HG02938 (cell line): ENCODE measurements at regions not wholly inside any gene's neighbourhood (a gene's known extent, or its start where the extent isn't known, plus 50 kb on each side); places are given as distances from the start of the nearest gene placed in this dataset.

Source experiments
- ATAC-seq: cut with Tn5 transposase; IDR thresholded peaks from one replicate; pipeline ENCODE4 v1.9.1; 2021; ENCODE audit warnings: mild to moderate bottlenecking, moderate library complexity; ENCODE audit not compliant: unreplicated experiment

- no peak for ATAC-seq
Observed at GRCh38 chr11:134513585-134514120, 101.6 kb upstream of the B3GAT1 start.

DNA sequence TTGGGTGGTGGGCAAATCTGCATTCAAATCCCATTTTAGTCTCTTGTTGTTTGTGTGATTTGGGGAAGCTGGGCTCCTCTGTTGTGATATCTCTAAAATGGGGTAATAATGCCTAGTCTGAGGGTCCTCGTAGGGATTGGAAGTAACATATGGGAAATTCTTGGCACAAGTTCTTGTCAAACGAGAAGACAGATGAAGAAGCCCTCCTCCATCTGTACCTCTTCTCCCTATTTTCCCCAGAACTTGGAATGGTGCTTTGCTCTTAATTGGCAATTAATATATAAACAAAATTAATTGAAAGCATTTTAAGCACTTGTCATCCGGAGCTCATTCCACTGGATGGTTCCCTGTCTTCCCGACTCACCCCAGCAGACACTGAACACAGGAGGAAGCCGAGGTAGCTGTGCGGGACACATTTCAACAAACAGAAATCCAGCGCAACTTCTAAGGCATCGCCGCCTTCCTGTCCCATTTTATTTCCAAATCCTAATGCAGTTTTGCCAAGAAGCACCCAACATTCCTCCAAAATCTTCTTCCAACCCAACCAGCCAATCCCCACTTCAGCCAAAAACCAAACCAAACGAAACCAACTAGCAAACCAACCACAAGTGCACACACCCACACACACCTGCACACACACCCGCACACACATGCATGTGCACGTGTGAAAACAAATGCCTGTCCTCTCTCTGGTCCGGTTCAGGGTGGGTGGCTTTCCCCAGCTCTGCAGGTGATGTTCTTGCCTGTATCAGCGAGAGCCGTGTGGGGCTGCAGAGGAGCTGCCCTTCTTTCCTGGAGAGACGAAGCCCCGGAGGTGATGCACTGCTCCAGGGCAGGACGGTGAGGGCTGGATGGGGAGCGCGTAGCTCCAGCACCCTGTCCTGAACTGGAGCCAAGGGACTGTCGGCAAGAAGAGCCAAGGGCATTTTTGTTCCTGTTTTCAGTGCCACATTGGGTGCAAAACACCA, 100.8 kb upstream of the B3GAT1 start:
- ATAC-seq = no peak

DNA sequence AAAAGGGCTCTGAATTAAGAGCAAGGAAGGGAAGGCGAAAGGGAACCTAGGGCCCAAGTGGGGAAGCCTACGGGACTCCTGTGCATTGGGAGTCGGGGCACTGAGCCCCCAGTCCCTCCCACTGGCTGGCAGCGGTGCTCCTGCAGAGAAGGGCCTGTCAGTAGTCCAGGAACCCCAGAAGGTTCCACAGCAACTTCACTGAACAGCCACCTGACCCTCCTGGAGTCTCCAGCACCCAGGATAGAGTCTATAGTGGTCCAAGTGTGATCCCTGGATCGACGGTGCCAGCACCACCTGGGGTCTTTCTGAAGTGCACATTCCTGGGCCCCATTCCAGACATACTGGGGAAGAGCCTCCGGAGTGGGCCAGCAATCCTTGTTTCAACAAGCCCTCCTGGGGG, 100.0 kb upstream of the B3GAT1 start:
- ATAC-seq = no peak

DNA sequence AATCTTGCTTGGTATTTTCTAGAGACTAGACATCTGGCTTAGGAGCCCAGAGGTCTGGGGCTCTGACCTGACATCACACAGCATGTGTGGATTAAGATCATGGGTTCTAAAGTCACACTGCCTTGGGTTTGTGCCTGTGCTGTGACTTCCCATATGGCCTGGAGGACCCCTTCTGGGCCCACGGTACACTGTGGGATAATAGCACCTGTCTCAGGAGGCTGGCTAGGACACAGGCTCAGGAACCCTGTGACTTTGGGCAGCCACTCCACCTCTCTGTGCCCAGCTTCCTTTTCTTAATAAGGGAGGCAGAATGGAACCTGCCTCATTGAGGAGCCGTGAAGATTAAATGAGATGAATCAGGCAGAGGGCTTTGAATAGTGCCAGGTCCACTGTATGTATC, 99.2 kb upstream of the B3GAT1 start:
- no peak for ATAC-seq

- ATAC-seq = no peak
Observed at GRCh38 chr11:134510233-134511040, 98.4 kb upstream of the B3GAT1 start.

- ATAC-seq = no peak
Observed at GRCh38 chr11:134509381-134510232, 97.6 kb upstream of the B3GAT1 start.

GRCh38 chr11:134508219-134508990, 96.4 kb upstream of the B3GAT1 start:
- no peak for ATAC-seq

GRCh38 chr11:134506046-134506445, 94.0 kb upstream of the B3GAT1 start:
- ATAC-seq = no peak

DNA sequence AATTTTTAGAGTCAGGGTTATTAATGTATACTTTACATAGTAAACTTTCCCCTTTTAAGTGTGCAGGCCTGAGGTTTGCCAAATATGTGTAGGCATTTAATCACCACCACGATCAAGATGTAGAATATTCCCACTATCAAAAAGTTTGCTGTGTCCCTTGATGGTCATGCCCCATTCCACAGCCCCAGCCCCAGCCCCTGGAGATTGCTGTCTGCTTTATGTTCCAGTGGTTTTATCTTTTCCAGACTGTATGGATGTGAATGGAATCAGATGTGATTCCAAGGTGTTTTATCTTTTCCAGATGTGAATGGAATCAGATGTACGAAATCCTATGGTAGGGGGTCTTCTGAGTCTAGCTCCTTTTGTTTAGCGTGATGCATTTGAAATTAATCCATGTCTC, 93.1 kb upstream of the B3GAT1 start:
- no peak for ATAC-seq

GRCh38 chr11:134504146-134504905, 92.3 kb upstream of the B3GAT1 start:
- ATAC-seq = no peak

- ATAC-seq = no peak
Observed at GRCh38 chr11:134503596-134503995, 91.6 kb upstream of the B3GAT1 start.

DNA sequence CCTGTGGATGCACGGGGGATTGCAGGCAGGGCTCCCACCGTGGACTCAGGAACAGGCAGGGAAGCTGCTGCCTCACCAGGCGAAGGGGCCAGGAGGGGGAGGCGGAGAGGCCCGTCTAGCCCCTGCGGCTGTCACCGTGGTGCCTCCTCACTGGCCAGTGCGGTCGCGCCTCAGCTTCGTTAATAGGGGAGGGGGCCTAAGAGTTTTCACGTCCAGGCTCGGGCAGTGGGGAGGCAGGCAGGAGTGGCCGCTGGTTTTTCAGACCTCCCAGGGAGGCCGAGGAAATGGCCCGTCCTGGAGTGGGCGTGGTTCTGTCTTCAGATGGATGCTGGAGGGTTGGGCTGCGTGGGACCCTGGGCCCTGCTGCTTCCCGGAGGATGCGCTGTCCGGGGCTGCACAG, 91.1 kb upstream of the B3GAT1 start:
- ATAC-seq = no peak

DNA sequence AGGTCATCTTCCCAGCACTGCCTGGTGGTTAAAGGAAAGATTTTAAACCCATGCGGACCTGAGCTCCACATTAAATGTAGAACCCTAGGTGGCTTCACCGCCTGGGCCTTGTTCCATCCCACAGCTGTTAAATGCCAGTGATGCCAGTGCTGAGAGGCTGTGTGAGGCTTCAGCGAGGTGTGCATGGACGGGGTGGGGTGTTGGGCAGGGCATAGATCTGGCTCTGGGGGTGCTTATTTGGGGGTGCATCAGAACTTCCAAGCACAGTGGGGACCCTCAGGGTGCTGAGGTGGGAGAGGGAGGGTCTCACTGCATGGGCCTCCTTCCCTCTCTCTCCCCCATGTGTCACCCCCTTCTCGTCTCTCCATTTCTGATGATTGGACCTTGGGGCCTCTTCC, 90.1 kb upstream of the B3GAT1 start:
- ATAC-seq = no peak

GRCh38 chr11:134501406-134502152, 89.5 kb upstream of the B3GAT1 start:
- ATAC-seq = no peak

DNA sequence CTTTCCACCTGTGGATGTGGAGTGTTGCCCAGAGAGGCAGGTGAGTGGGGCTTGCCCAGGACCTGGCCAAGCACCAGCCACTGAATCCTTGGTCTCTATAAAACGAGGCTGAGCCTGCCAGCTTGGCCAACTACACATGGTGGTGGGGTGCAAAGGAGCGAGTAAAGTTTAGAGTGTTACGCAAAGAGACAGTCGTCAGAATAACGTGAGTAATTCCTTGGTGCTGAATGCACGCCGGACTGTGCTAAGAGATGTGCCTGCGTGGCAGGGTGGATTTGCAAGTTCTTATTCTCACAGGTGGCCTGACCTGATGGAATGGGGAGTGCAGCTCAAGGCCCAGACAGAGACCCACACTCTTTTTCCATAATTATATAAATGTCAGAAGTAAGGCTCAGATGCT, 88.6 kb upstream of the B3GAT1 start:
- no peak for ATAC-seq

DNA sequence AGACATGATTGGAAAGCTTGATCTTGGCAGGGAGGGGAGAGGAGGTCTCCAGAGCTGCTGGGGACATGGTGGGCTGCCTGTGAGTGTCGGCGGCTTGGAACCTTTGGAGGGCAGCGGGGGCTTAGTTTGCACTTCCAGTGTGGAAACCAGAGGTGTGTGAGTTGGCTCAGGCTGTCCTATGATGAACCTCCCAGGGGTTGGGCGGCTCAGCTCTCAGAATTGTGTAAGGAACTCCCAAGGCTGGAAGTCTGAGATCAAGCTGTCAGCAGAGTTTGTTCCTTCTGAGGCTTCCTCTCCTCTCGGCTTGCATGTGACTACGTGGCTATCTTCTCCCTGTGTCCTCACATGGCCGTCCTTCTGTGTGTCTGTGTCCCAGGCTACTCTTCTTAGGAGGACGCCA, 87.9 kb upstream of the B3GAT1 start:
- ATAC-seq = no peak

- no peak for ATAC-seq
Observed at GRCh38 chr11:134498326-134499139, 86.5 kb upstream of the B3GAT1 start.

GRCh38 chr11:134497586-134497985, 85.5 kb upstream of the B3GAT1 start:
- no peak for ATAC-seq
